Neural progenitor cell (in vitro differentiated cells): ENCODE measurements at regions not wholly inside any gene's neighbourhood (a gene's known extent, or its start where the extent isn't known, plus 50 kb on each side); places are given as distances from the start of the nearest gene placed in this dataset.
A peak's percentile ranks its signal among the peaks of the same experiment; 100 is the strongest.

Experiments used
- DNase-seq: peaks from one replicate; pipeline ENCODE4 v3.0.0-alpha.2; 2016; ENCODE audit warnings: low spot score
- H2AFZ ChIP-seq: fragments of 200-600 bp; sonication (generic); replicated peaks from 2 replicates; pipeline ENCODE4 v1.6.1; 2016; ENCODE audit warnings: antibody characterized with exemption
- H3F3A ChIP-seq: fragments of 200-600 bp; sonication (generic); 2 replicates; pipeline ENCODE4 v1.6.1; 2016; ENCODE audit warnings: antibody characterized with exemption, low read depth
- H3K27ac ChIP-seq: fragments of 200-600 bp; sonication (generic); 2 replicates; pipeline ENCODE4 v1.5.1; 2016; ENCODE audit warnings: mild to moderate bottlenecking
- H3K27me3 ChIP-seq: fragments of 200-600 bp; sonication (generic); 2 replicates; pipeline ENCODE4 v1.6.1; 2016; ENCODE audit warnings: mild to moderate bottlenecking, moderate library complexity
- H3K36me3 ChIP-seq: fragments of 200-600 bp; sonication (generic); 2 replicates; pipeline ENCODE4 v1.5.1; 2016
- H3K4me1 ChIP-seq: fragments of 200-600 bp; sonication (generic); 2 replicates; pipeline ENCODE4 v1.6.1; 2016; ENCODE audit warnings: mixed run types
- H3K4me2 ChIP-seq: fragments of 200-600 bp; sonication (generic); 2 replicates; pipeline ENCODE4 v1.6.1; 2016
- H3K4me3 ChIP-seq: fragments of 200-600 bp; sonication (generic); 2 replicates; pipeline ENCODE4 v1.5.1; 2016
- H3K79me2 ChIP-seq: fragments of 200-600 bp; sonication (generic); 2 replicates; pipeline ENCODE4 v1.6.1; 2016; ENCODE audit warnings: low read depth
- H3K9ac ChIP-seq: fragments of 200-600 bp; sonication (generic); 2 replicates; pipeline ENCODE4 v1.6.1; 2016
- H3K9me3 ChIP-seq: fragments of 200-600 bp; sonication (generic); 2 replicates; pipeline ENCODE4 v1.5.1; 2016; ENCODE audit warnings: low read depth
- H4K20me1 ChIP-seq: fragments of 200-600 bp; sonication (generic); 2 replicates; pipeline ENCODE4 v1.6.1; 2016; ENCODE audit warnings: low read depth
- H3K27ac Mint-ChIP-seq: 3 replicates; pipeline ENCODE4 v1.8.0; 2021; ENCODE audit warnings: mixed read lengths
- H3K27me3 Mint-ChIP-seq: 2 replicates; pipeline ENCODE4 v1.8.0; 2022; ENCODE audit warnings: low read depth, mild to moderate bottlenecking, inconsistent platforms, moderate library complexity, mixed read lengths; ENCODE audit not compliant: insufficient read depth
- H3K36me3 Mint-ChIP-seq: 3 replicates; pipeline ENCODE4 v1.8.0; 2021; ENCODE audit warnings: mixed read lengths
- H3K4me1 Mint-ChIP-seq: 3 replicates; pipeline ENCODE4 v1.8.0; 2021; ENCODE audit warnings: mixed read lengths
- H3K4me3 Mint-ChIP-seq: 3 replicates; pipeline ENCODE4 v1.8.0; 2021; ENCODE audit warnings: mild to moderate bottlenecking, moderate library complexity, mixed read lengths
- H3K9me3 Mint-ChIP-seq: 3 replicates; pipeline ENCODE4 v1.8.0; 2020; ENCODE audit warnings: mixed read lengths
- EZH2 ChIP-seq: fragments of 200-600 bp; sonication (generic); IDR thresholded peaks from 2 replicates; pipeline ENCODE4 v1.6.1; 2017; ENCODE audit warnings: antibody characterized with exemption, mild to moderate bottlenecking, moderate library complexity
- EZH2phosphoT487 ChIP-seq: fragments of 200-600 bp; sonication (generic); IDR thresholded peaks from 2 replicates; pipeline ENCODE4 v1.6.1; 2017; ENCODE audit warnings: antibody characterized with exemption
- TF ChIP-seq, protein P1 (sequence below): fragments of 200-600 bp; sonication (generic); IDR thresholded peaks from 2 replicates; pipeline ENCODE4 v1.5.1; 2017; ENCODE audit warnings: antibody characterized with exemption, mild to moderate bottlenecking

DNA sequence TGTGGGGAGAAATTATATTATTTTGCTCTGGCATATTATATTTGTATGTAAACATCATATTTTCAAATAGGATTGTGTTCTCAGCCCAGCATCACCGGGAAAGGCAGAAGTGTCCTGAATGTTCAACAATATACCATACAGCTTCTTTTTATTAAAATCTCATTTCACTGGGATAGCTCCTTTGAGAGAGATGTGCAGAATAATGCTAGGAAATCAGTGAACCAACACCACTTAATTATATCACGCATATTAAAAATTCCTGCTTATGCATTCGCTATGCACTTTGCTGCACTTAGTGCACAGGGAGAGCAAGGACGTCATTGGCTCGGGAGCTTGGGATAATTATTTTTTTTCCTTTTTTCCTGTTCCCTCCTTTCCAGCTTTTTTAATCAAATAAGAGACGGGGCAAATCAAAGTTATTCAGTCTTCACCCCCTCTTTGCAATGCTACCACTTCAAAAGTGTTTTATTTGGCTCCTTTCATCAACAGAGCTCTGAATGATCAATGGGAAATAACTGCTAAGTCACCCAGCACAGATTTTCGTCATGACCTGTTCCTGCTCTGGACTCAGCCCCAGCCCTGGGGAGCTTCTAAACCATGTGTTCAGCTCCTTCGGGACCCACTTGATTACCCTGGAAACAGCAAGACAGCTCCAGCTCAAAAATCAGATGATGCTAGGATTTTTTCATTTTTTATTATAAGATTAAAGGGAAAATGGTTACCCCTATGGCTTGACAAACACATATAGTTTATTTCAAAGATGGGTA lies 165.5 kb upstream of the DUSP10 start:
- no peak overlapping the region for H3K27ac ChIP-seq
- H3K4me3 ChIP-seq: no peak overlapping the region
- Mint-ChIP-seq H3K36me3 (no peaks in the 10 kb centered on the region), H3K27ac (no peak overlapping the region), H3K4me3 (no peak overlapping the region), H3K9me3 (peaks cover 2% of the 10 kb centered on the region), H3K4me1 (no peaks in the 10 kb centered on the region), H3K27me3 (peaks cover 2% of the 10 kb centered on the region)
- TF ChIP-seq EZH2phosphoT487 (no peak), EZH2 (no peak)
- TF ChIP-seq, protein P1, sequence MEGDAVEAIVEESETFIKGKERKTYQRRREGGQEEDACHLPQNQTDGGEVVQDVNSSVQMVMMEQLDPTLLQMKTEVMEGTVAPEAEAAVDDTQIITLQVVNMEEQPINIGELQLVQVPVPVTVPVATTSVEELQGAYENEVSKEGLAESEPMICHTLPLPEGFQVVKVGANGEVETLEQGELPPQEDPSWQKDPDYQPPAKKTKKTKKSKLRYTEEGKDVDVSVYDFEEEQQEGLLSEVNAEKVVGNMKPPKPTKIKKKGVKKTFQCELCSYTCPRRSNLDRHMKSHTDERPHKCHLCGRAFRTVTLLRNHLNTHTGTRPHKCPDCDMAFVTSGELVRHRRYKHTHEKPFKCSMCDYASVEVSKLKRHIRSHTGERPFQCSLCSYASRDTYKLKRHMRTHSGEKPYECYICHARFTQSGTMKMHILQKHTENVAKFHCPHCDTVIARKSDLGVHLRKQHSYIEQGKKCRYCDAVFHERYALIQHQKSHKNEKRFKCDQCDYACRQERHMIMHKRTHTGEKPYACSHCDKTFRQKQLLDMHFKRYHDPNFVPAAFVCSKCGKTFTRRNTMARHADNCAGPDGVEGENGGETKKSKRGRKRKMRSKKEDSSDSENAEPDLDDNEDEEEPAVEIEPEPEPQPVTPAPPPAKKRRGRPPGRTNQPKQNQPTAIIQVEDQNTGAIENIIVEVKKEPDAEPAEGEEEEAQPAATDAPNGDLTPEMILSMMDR: no peak
- H3K79me2 ChIP-seq: no peaks in the 10 kb centered on the region
- no peaks in the 10 kb centered on the region for H3K9me3 ChIP-seq
- DNase-seq: no peak
- no peak overlapping the region for H3K4me2 ChIP-seq
- no peaks in the 10 kb centered on the region for H4K20me1 ChIP-seq
- H2AFZ ChIP-seq: no peak overlapping the region
- H3K36me3 ChIP-seq: no peaks in the 10 kb centered on the region
- no peaks in the 10 kb centered on the region for H3K4me1 ChIP-seq
- H3K27me3 ChIP-seq: no peaks in the 10 kb centered on the region
- no peaks in the 10 kb centered on the region for H3F3A ChIP-seq
- H3K9ac ChIP-seq: no peak overlapping the region

DNA sequence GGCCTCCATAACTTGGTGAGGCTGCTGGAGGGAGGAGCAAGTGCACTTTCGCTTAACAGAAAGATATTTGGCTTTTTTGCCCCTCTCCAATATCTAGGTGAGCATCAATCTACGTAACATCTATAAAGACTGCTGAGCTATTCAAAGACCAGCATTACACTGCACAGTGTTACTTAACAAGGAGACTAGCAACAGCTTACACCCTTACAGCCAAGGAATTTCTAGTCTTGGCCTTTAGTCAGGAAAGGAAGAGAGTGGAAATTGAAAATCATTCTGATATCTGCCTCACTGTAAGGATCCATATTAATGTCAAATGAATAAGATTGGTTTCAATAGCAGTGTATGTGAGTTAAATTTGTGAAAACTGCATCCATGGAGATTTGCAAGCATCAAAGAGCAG lies 163.9 kb upstream of the DUSP10 start:
- Histone ChIP-seq H3F3A (no peaks in the 10 kb centered on the region), H3K4me1 (no peaks in the 10 kb centered on the region), H3K4me2 (no peak overlapping the region), H3K79me2 (no peaks in the 10 kb centered on the region), H2AFZ (peak overlapping the region; percentile 37), H3K27ac (no peak overlapping the region), H3K27me3 (no peaks in the 10 kb centered on the region), H4K20me1 (no peaks in the 10 kb centered on the region), H3K36me3 (no peaks in the 10 kb centered on the region), H3K4me3 (no peak overlapping the region), H3K9me3 (no peaks in the 10 kb centered on the region), H3K9ac (no peak overlapping the region)
- no peak overlapping the region for H3K27ac Mint-ChIP-seq
- DNase-seq: no peak
- H3K27me3 Mint-ChIP-seq: peaks cover 4% of the 10 kb centered on the region
- H3K4me1 Mint-ChIP-seq: no peaks in the 10 kb centered on the region
- TF ChIP-seq, protein P1: no peak
- TF ChIP-seq EZH2: no peak
- H3K36me3 Mint-ChIP-seq: no peaks in the 10 kb centered on the region
- H3K4me3 Mint-ChIP-seq: no peak overlapping the region
- H3K9me3 Mint-ChIP-seq: peaks cover 2% of the 10 kb centered on the region

DNA sequence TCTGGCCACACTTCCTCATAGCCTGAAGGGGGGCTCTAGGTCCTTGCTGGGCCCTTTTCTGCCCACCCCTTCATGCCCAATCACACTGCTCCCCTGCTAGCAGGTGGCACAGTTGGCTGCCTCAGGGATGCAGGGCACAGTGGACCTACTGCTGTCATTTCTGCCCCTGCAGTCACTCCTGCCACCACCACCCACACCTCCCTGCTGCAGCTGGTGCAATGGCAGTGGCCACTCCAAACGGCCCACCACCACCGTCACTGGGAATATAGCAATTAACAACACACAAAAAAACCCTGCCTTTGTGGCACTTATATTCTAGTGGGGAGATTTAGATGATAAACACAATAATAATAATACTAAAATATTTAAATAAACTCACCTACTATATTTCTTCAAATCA lies 162.4 kb upstream of the DUSP10 start:
- TF ChIP-seq, protein P1: no peak
- TF ChIP-seq EZH2: no peak
- TF ChIP-seq EZH2phosphoT487: no peak
- Histone ChIP-seq H3K36me3 (no peaks in the 10 kb centered on the region), H3K9ac (no peak overlapping the region), H3K9me3 (no peaks in the 10 kb centered on the region), H3K4me2 (no peak overlapping the region), H3K4me1 (no peaks in the 10 kb centered on the region), H4K20me1 (no peaks in the 10 kb centered on the region), H3K27ac (no peak overlapping the region), H3K79me2 (no peaks in the 10 kb centered on the region), H3K27me3 (no peaks in the 10 kb centered on the region), H3K4me3 (no peak overlapping the region), H2AFZ (no peak overlapping the region), H3F3A (no peaks in the 10 kb centered on the region)
- Mint-ChIP-seq H3K9me3 (peaks cover 2% of the 10 kb centered on the region), H3K4me1 (no peaks in the 10 kb centered on the region), H3K36me3 (no peaks in the 10 kb centered on the region), H3K27me3 (peaks cover 4% of the 10 kb centered on the region), H3K4me3 (no peak overlapping the region), H3K27ac (no peak overlapping the region)
- DNase-seq: no peak
